Activated CD4-positive, alpha-beta T cell treated with anti-CD3 and anti-CD28 coated beads for 1 hour (primary cell): ENCODE measurements at regions not wholly inside any gene's neighbourhood (a gene's known extent, or its start where the extent isn't known, plus 50 kb on each side); places are given as distances from the start of the nearest gene placed in this dataset.
"Not testable (repeated sequence)": the region's sequence is repeated elsewhere in the genome, so short reads cannot be mapped to it uniquely, and the experiment has no call there.

ENCODE experiments used
- DNase-seq: peaks from one replicate; pipeline ENCODE4 v3.0.0-alpha.2; 2020

- peak; percentile 30 for DNase-seq
Measured at GRCh38 chr2:87593784-87594610, 153.9 kb upstream of the PLGLB2 start.

GRCh38 chr2:87594611-87594992 is 153.3 kb upstream of the PLGLB2 start:
- DNase-seq, result not testable (repeated sequence)

GRCh38 chr2:87595017-87595416 is 152.9 kb upstream of the PLGLB2 start:
- DNase-seq, result not testable (repeated sequence)

GRCh38 chr2:87600961-87601360 is 146.9 kb upstream of the PLGLB2 start:
- DNase-seq, result not testable (repeated sequence)

- not testable (repeated sequence) for DNase-seq
Measured at GRCh38 chr2:87602118-87602517, 145.8 kb upstream of the PLGLB2 start.

- not testable (repeated sequence) for DNase-seq
Measured at GRCh38 chr2:87602728-87603127, 145.2 kb upstream of the PLGLB2 start.

- not testable (repeated sequence) for DNase-seq
Measured at GRCh38 chr2:87603418-87604278, 144.2 kb upstream of the PLGLB2 start.

- not testable (repeated sequence) for DNase-seq
Measured at GRCh38 chr2:87604279-87604818, 143.5 kb upstream of the PLGLB2 start.

- DNase-seq, result not testable (repeated sequence)
Measured at GRCh38 chr2:87604980-87605379, 142.9 kb upstream of the PLGLB2 start.

- not testable (repeated sequence) for DNase-seq
Measured at GRCh38 chr2:87608377-87609166, 139.3 kb upstream of the PLGLB2 start.

GRCh38 chr2:87610974-87611373 is 136.9 kb upstream of the PLGLB2 start:
- not testable (repeated sequence) for DNase-seq

GRCh38 chr2:87611416-87611815 is 136.5 kb upstream of the PLGLB2 start:
- DNase-seq, result not testable (repeated sequence)

- DNase-seq, result not testable (repeated sequence)
Measured at GRCh38 chr2:87611956-87612355, 135.9 kb upstream of the PLGLB2 start.

GRCh38 chr2:87614829-87615434 is 133.0 kb upstream of the PLGLB2 start:
- not testable (repeated sequence) for DNase-seq

GRCh38 chr2:87619121-87619520 is 128.8 kb upstream of the PLGLB2 start:
- DNase-seq, result not testable (repeated sequence)

- not testable (repeated sequence) for DNase-seq
Measured at GRCh38 chr2:87621139-87621538, 126.7 kb upstream of the PLGLB2 start.

- DNase-seq, result not testable (repeated sequence)
Measured at GRCh38 chr2:87622720-87623119, 125.2 kb upstream of the PLGLB2 start.

GRCh38 chr2:87629491-87630458 is 118.1 kb upstream of the PLGLB2 start:
- DNase-seq, result not testable (repeated sequence)

- DNase-seq, result not testable (repeated sequence)
Measured at GRCh38 chr2:87630892-87631291, 117.0 kb upstream of the PLGLB2 start.

- not testable (repeated sequence) for DNase-seq
Measured at GRCh38 chr2:87631402-87631801, 116.5 kb upstream of the PLGLB2 start.
